ENCODE measurements at regions not wholly inside any gene's neighbourhood (a gene's known extent, or its start where the extent isn't known, plus 50 kb on each side); places are given as distances from the start of the nearest gene placed in this dataset.
"Not testable (repeated sequence)": the region's sequence is repeated elsewhere in the genome, so short reads cannot be mapped to it uniquely, and the experiment has no call there.

GRCh38 chr21:25501462-25501861 is 105.8 kb downstream of the MRPL39 start:
- no peak for DNase-seq (ENCODE audit: low read depth in 1 of 2, low spot score in 2 of 2)
- no peaks in the 10 kb centered on the region for H3K9me3 ChIP-seq (replicated peaks)
- no peak overlapping the region for H3K4me3 ChIP-seq
- no peak overlapping the region for H3K27ac ChIP-seq
- H3K27me3 ChIP-seq (replicated peaks): no peaks in the 10 kb centered on the region
- H3K36me3 ChIP-seq: no peaks in the 10 kb centered on the region
- no peaks in the 10 kb centered on the region for H3K4me1 ChIP-seq (replicated peaks)

- no peaks in the 10 kb centered on the region for H3K9me3 ChIP-seq (replicated peaks)
- H3K4me3 ChIP-seq: no peak overlapping the region
- no peaks in the 10 kb centered on the region for H3K27me3 ChIP-seq (replicated peaks)
- H3K36me3 ChIP-seq: no peaks in the 10 kb centered on the region
- H3K4me1 ChIP-seq (replicated peaks): no peaks in the 10 kb centered on the region
- H3K27ac ChIP-seq: no peak overlapping the region
- DNase-seq (ENCODE audit: low read depth in 1 of 2, low spot score in 2 of 2): no peak
Measured at GRCh38 chr21:25500598-25500997, 106.7 kb downstream of the MRPL39 start.

- Histone ChIP-seq H3K9me3 (replicated peaks) (no peaks in the 10 kb centered on the region), H3K27ac (no peak overlapping the region), H3K4me3 (no peak overlapping the region), H3K36me3 (no peaks in the 10 kb centered on the region), H3K4me1 (replicated peaks) (no peaks in the 10 kb centered on the region), H3K27me3 (replicated peaks) (no peaks in the 10 kb centered on the region)
- DNase-seq (ENCODE audit: low read depth in 1 of 2, low spot score in 2 of 2): no peak
Measured at GRCh38 chr21:25496825-25497482, 110.3 kb downstream of the MRPL39 start.

- Histone ChIP-seq H3K27ac (no peak overlapping the region), H3K4me1 (replicated peaks) (no peaks in the 10 kb centered on the region), H3K4me3 (no peak overlapping the region), H3K27me3 (replicated peaks) (no peaks in the 10 kb centered on the region), H3K9me3 (replicated peaks) (no peaks in the 10 kb centered on the region), H3K36me3 (no peaks in the 10 kb centered on the region)
- DNase-seq (ENCODE audit: low read depth in 1 of 2, low spot score in 2 of 2): no peak
Measured at GRCh38 chr21:25494804-25495203, 112.5 kb downstream of the MRPL39 start.

- Histone ChIP-seq H3K27me3 (replicated peaks) (no peaks in the 10 kb centered on the region), H3K4me3 (no peak overlapping the region), H3K9me3 (replicated peaks) (no peaks in the 10 kb centered on the region), H3K4me1 (replicated peaks) (no peaks in the 10 kb centered on the region), H3K36me3 (no peaks in the 10 kb centered on the region), H3K27ac (no peak overlapping the region)
- no peak for DNase-seq (ENCODE audit: low read depth in 1 of 2, low spot score in 2 of 2)
Measured at GRCh38 chr21:25493722-25494121, 113.6 kb downstream of the MRPL39 start.

GRCh38 chr21:25491267-25491666 is 116.0 kb downstream of the MRPL39 start:
- H3K4me1 ChIP-seq (replicated peaks): no peaks in the 10 kb centered on the region
- no peak overlapping the region for H3K4me3 ChIP-seq
- H3K9me3 ChIP-seq (replicated peaks): no peaks in the 10 kb centered on the region
- H3K36me3 ChIP-seq: no peaks in the 10 kb centered on the region
- H3K27me3 ChIP-seq (replicated peaks): no peaks in the 10 kb centered on the region
- H3K27ac ChIP-seq: no peak overlapping the region
- no peak for DNase-seq (ENCODE audit: low read depth in 1 of 2, low spot score in 2 of 2)

- Histone ChIP-seq H3K4me1 (replicated peaks) (no peaks in the 10 kb centered on the region), H3K9me3 (replicated peaks) (no peaks in the 10 kb centered on the region), H3K27ac (no peak overlapping the region), H3K4me3 (no peak overlapping the region), H3K36me3 (no peaks in the 10 kb centered on the region), H3K27me3 (replicated peaks) (no peaks in the 10 kb centered on the region)
- no peak for DNase-seq (ENCODE audit: low read depth in 1 of 2, low spot score in 2 of 2)
Measured at GRCh38 chr21:25490742-25491141, 116.5 kb downstream of the MRPL39 start.

- DNase-seq (ENCODE audit: low read depth in 1 of 2, low spot score in 2 of 2): no peak
- no peak overlapping the region for H3K4me3 ChIP-seq
- H3K27ac ChIP-seq: no peak overlapping the region
- H3K9me3 ChIP-seq (replicated peaks): no peaks in the 10 kb centered on the region
- no peaks in the 10 kb centered on the region for H3K36me3 ChIP-seq
- H3K4me1 ChIP-seq (replicated peaks): no peaks in the 10 kb centered on the region
- no peaks in the 10 kb centered on the region for H3K27me3 ChIP-seq (replicated peaks)
Measured at GRCh38 chr21:25489673-25490072, 117.6 kb downstream of the MRPL39 start.

GRCh38 chr21:25487046-25487594 is 120.2 kb downstream of the MRPL39 start:
- Histone ChIP-seq H3K4me3 (no peak overlapping the region), H3K27ac (no peak overlapping the region), H3K9me3 (replicated peaks) (no peaks in the 10 kb centered on the region), H3K36me3 (no peaks in the 10 kb centered on the region), H3K27me3 (replicated peaks) (no peaks in the 10 kb centered on the region), H3K4me1 (replicated peaks) (no peaks in the 10 kb centered on the region)
- no peak for DNase-seq (ENCODE audit: low read depth in 1 of 2, low spot score in 2 of 2)

- Histone ChIP-seq H3K4me3 (no peak overlapping the region), H3K4me1 (replicated peaks) (no peaks in the 10 kb centered on the region), H3K9me3 (replicated peaks) (0 out of 2 replicates have a peak, but pooled peaks cover 4% of the 10 kb centered on the region), H3K27ac (no peak overlapping the region), H3K36me3 (no peaks in the 10 kb centered on the region), H3K27me3 (replicated peaks) (no peaks in the 10 kb centered on the region)
- DNase-seq (ENCODE audit: low read depth in 1 of 2, low spot score in 2 of 2): no peak
Measured at GRCh38 chr21:25485914-25486313, 121.4 kb downstream of the MRPL39 start.

- Histone ChIP-seq H3K36me3 (no peaks in the 10 kb centered on the region), H3K27me3 (replicated peaks) (no peaks in the 10 kb centered on the region), H3K9me3 (replicated peaks) (no peaks in the 10 kb centered on the region), H3K4me3 (no peak overlapping the region), H3K27ac (no peak overlapping the region), H3K4me1 (replicated peaks) (no peaks in the 10 kb centered on the region)
- no peak for DNase-seq (ENCODE audit: low read depth in 1 of 2, low spot score in 2 of 2)
Measured at GRCh38 chr21:25467896-25468295, 139.4 kb downstream of the MRPL39 start.

GRCh38 chr21:25467071-25467470 is 140.2 kb downstream of the MRPL39 start:
- H3K4me1 ChIP-seq (replicated peaks); H3K27me3 ChIP-seq (replicated peaks); H3K36me3 ChIP-seq; H3K9me3 ChIP-seq (replicated peaks); H3K27ac ChIP-seq; H3K4me3 ChIP-seq; DNase-seq (ENCODE audit: low read depth in 1 of 2, low spot score in 2 of 2): not testable (repeated sequence)

- DNase-seq (ENCODE audit: low read depth in 1 of 2, low spot score in 2 of 2): no peak
- Histone ChIP-seq H3K4me3 (no peak overlapping the region), H3K27ac (no peak overlapping the region), H3K36me3 (no peaks in the 10 kb centered on the region), H3K4me1 (replicated peaks) (no peaks in the 10 kb centered on the region), H3K27me3 (replicated peaks) (no peaks in the 10 kb centered on the region), H3K9me3 (replicated peaks) (no peaks in the 10 kb centered on the region)
Measured at GRCh38 chr21:25466470-25466869, 140.8 kb downstream of the MRPL39 start.

- Histone ChIP-seq H3K4me1 (replicated peaks) (no peaks in the 10 kb centered on the region), H3K27me3 (replicated peaks) (no peaks in the 10 kb centered on the region), H3K4me3 (no peak overlapping the region), H3K36me3 (no peaks in the 10 kb centered on the region), H3K27ac (no peak overlapping the region), H3K9me3 (replicated peaks) (no peaks in the 10 kb centered on the region)
- DNase-seq (ENCODE audit: low read depth in 1 of 2, low spot score in 2 of 2): no peak
Measured at GRCh38 chr21:25465263-25465662, 142.0 kb downstream of the MRPL39 start.

GRCh38 chr21:25464275-25464674 is 143.0 kb downstream of the MRPL39 start:
- Histone ChIP-seq H3K4me1 (replicated peaks) (no peaks in the 10 kb centered on the region), H3K4me3 (no peak overlapping the region), H3K9me3 (replicated peaks) (no peaks in the 10 kb centered on the region), H3K36me3 (no peaks in the 10 kb centered on the region), H3K27me3 (replicated peaks) (no peaks in the 10 kb centered on the region), H3K27ac (no peak overlapping the region)
- DNase-seq (ENCODE audit: low read depth in 1 of 2, low spot score in 2 of 2): no peak

Data from SJSA1 (cell line).